D341Med (cell line): ENCODE measurements at regions not wholly inside any gene's neighbourhood (a gene's known extent, or its start where the extent isn't known, plus 50 kb on each side); places are given as distances from the start of the nearest gene placed in this dataset.
"Not testable (repeated sequence)": the region's sequence is repeated elsewhere in the genome, so short reads cannot be mapped to it uniquely, and the experiment has no call there.

ENCODE experiments used
- DNase-seq: peaks from one replicate; pipeline ENCODE4 v3.0.0; 2012; ENCODE audit warnings: low spot score

- no peak for DNase-seq
Observed at GRCh38 chr6:79431537-79431933, 105.7 kb downstream of the LCA5 start.

- DNase-seq, result no peak
Observed at GRCh38 chr6:79430913-79431536, 106.2 kb downstream of the LCA5 start.

DNA sequence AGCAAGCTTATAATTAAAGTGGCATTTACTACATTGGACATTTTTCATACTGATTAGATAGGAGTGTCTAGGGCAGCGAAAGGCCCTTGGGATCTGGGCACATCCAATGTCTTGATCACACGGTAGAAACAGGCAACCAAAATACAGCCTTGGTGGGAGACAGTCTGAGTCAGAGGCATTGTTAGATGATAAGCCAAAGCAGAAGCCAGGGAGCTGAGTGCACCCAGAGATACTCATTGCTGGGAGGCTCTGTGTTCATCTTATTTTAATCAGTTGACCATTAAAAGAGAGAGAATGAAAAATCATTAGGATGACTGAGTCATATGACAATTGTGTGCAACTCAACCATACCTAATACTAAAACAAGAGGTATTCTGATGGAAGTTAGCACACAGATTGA is 109.5 kb downstream of the LCA5 start:
- no peak for DNase-seq

DNA sequence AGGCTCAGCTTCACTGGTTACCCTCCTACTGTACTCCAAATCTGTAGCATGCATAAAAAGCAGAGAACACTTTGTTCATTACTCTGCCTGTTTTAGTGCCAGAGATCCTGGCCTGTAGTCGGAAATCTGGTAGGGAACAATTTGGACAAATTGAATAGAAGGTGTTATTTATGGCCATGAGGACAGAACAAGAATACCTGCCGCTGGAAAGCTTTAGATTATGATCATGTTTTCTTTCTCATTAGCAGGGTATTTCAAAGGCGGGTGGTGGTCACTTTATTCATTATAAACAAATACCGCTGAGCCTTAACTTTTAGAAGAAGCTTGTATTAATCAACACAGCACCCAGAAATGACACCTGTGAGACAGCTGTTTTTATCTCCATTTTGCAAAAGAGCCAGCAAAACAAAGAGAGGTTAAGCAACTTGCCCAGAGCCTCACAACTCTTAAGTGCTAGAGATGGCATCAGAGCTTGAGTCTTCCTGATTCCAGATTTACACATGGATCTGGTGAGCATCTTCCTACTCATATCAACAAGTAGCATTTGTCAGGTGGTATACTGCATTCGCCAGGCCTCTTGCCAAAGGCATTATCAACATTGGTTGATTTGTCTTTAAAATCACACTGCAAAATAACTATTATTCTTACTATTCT is 110.5 kb downstream of the LCA5 start:
- DNase-seq, result no peak

GRCh38 chr6:79425589-79426311 is 111.5 kb downstream of the LCA5 start:
- no peak for DNase-seq

GRCh38 chr6:79423216-79423615 is 114.0 kb downstream of the LCA5 start:
- no peak for DNase-seq

DNA sequence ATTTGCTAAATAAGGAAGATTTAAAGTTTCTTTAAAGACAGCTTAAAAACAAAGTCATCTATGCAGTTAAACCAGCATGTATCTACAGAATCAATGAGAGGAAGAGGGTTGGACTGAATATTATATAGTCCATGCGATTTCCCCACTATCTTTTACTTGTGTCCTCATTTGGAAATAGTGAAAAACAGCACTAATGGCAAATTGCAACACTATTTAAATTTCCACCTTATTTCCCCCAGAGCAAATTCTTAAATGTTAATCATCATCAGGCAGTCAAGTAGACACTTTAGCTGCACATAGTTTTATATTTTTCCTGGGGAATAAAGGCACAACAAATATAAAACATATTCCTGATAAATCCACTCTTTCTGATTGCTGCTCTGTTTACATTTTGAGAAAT is 114.6 kb downstream of the LCA5 start:
- DNase-seq, result no peak

DNA sequence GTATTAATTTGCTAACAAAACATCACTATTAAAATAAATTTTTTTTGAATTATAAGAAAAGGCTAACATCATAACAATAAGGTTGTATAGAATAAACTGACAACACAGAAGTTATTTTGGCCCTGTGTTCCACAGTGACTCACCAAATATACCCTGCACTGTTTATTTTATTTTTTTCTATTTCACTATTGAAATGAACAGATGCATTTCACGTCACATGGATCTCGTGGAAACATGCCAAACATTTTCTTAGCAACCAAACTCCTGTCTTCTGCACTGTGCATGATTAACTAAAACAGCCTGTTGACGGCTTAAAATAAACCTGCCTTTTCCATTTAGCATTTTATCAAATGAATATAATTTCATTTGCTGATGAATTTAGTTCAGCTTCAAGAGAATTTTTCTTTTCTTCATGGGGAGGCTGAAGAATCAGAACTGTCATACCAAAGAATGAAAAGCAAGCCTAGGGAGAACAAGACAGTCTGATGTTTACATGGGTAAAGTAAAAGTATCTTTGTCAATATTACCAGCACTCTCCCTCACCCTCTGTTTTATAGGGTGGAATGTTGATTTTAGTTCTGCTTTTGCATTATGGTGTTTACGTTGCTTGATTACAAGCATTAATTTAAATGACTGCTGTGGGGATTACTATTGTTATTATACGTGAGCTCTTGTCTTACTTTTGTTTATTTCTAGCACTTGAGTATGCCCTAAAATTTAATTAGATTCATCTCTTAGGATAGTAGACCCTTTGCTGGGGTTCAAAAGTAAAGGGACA is 115.3 kb downstream of the LCA5 start:
- DNase-seq, result peak; percentile 39

- no peak for DNase-seq
Observed at GRCh38 chr6:79421001-79421411, 116.2 kb downstream of the LCA5 start.

DNA sequence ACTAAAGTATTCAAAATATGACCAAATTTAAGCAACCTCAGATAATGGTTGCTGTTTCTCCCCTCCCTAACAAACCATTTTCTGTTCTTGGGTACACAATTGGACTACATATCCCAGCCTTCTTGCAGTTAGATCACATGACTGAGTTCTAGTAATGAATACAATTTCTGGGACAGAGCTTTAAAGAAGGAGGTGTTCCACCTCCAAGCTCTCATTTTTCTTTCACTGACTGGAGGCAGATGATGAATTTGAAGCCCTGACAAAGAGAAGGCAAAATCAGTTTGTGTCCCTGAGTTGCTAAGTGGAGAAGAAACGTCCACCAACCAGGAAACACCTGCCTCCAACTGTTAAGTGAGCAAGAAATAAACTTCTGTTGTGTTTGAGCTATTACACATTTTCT is 117.2 kb downstream of the LCA5 start:
- no peak for DNase-seq

DNA sequence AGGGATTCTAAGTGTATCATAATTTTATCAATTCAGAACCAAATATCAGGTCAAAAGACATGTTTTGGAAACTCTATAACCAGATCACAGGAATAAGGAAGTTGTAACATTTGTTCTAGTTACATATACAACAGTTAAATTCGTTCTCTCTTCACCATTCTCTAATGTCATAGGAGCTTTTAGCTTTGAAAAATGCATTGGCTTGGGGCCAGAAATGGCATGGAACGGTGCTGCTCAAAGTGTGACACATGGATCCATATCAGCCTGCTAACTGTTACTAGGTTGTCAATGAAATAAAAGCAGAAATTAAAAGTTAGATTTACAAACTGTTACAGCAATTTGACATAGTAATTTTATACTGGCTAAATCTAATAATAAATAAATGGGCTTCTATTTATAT is 120.3 kb downstream of the LCA5 start:
- no peak for DNase-seq

GRCh38 chr6:79413562-79414002 is 123.6 kb downstream of the LCA5 start:
- DNase-seq, result no peak

GRCh38 chr6:79410806-79411205 is 126.4 kb downstream of the LCA5 start:
- no peak for DNase-seq

- DNase-seq, result no peak
Observed at GRCh38 chr6:79408256-79408974, 128.8 kb downstream of the LCA5 start.

DNA sequence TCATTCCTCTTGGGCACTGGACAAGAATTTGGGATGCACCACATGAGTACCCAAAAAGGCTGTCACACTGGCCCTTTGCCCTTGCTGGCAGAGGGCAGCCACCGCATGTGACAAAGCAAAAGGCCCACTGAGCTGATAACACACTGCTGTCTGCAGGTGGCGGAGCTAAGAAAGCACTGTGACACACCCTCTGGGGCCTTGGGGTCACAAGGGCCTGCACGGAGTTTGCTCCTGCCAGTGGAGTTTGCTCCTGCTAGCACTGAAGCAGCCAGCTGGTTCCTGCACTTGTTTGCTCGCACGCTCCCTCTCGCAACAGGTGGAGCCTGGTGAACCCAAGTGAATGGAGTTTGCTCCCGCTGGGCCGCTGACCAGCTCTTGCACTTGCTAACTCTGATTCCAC is 132.6 kb downstream of the LCA5 start:
- DNase-seq, result no peak

- DNase-seq, result no peak
Observed at GRCh38 chr6:79404261-79404660, 133.0 kb downstream of the LCA5 start.

GRCh38 chr6:79403563-79403962 is 133.7 kb downstream of the LCA5 start:
- DNase-seq, result no peak

DNA sequence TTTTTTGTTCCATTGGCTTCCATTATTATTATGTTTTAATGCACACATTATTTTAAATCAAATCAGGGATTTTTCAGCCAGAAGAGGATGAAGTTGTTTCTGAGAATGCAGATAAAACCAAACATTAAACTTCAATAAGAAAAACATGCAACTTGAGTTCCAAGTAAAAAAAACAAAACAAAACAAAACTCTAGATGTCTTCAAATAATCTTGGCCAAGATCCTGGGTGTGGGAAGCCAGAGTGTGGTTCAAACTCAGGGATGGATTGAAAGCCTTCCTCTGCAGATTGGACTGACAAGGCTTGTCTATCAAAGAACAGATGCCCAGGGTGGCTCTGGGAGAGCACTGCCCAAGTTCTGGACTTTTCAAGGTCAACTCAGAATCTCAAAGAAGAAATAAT is 134.1 kb downstream of the LCA5 start:
- DNase-seq, result no peak

DNA sequence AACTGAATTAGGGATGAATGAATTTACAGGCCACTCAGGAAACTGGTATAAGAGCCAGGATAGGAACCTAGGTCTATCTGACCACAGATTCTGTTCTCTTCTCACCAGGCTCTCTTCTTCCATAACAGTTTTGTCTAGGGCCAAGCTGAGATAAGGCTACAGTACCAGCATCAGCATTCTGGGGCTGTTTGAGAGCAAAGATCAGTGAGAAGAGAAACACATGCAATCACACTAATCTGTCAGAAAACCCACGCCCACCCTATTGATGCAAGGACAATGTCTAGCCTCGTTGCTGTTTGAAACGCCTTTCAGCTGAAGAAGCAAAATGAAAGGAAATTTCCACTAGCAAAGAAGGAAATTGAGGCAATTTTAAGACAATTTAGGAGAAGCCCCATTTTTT is 137.7 kb downstream of the LCA5 start:
- DNase-seq, result no peak

DNA sequence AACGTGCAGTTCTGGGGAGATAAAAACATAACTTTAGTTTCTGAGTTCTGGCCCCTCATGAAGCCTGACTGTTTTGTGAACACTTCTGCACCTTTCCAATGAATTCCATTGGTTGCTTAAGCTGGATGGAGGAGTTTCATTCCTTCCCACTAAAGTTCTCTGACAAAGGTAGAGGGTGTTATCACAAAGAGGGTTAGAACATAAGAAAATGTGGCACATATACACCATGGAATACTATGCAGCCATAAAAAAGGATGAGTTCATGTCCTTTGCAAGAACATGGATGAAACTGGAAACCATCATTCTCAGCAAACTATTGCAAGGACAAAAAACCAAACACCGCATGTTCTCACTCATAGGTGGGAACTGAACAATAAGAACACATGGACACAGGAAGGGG is 138.6 kb downstream of the LCA5 start:
- not testable (repeated sequence) for DNase-seq

DNA sequence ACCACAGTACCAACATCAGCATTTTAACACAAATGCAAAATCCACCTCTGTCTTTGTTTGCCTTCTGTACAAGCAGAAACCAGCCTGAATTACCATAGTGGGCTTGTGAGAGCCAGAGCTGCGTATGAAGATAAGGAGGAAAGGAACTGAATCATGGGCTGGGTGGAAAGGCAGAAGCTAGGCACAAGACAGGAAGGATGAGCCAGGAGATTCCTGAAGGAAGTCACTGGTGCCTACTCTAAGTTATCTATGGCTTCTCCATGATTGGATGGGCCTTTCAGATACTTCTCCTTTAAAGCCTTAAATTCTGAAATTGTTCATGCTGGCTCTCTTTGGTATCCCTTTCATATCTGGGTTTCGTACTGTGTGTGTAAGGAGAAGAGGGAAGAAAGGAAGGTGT is 140.6 kb downstream of the LCA5 start:
- no peak for DNase-seq

GRCh38 chr6:79394690-79395089 is 142.5 kb downstream of the LCA5 start:
- no peak for DNase-seq
